Cardiac fibroblast (primary cell): ENCODE measurements at regions not wholly inside any gene's neighbourhood (a gene's known extent, or its start where the extent isn't known, plus 50 kb on each side); places are given as distances from the start of the nearest gene placed in this dataset.

Experiments
- DNase-seq, 2 donors: peaks; one replicate each; pipeline versions ENCODE4 v3.0.0 to v3.0.0-alpha.2; 2010; ENCODE audit warnings: low read depth in 2 of 2
- H3K4me3 ChIP-seq, 2 donors: replicated peaks in 1 of 2; 1 replicate in 1 of 2; 2 replicates in 1 of 2; pipeline ENCODE4 v1.5.1; 2011; ENCODE audit warnings: low read depth in 2 of 2, low read length in 2 of 2, mild to moderate bottlenecking in 2 of 2, moderate library complexity in 1 of 2
- TF ChIP-seq, protein P1 (sequence below): IDR thresholded peaks from one replicate; pipeline ENCODE4 v1.5.1; 2011; ENCODE audit warnings: low read depth, mild to moderate bottlenecking, low read length, inconsistent platforms

- H3K4me3 ChIP-seq = no peak overlapping the region
- DNase-seq = no peak
- TF ChIP-seq, protein P1, sequence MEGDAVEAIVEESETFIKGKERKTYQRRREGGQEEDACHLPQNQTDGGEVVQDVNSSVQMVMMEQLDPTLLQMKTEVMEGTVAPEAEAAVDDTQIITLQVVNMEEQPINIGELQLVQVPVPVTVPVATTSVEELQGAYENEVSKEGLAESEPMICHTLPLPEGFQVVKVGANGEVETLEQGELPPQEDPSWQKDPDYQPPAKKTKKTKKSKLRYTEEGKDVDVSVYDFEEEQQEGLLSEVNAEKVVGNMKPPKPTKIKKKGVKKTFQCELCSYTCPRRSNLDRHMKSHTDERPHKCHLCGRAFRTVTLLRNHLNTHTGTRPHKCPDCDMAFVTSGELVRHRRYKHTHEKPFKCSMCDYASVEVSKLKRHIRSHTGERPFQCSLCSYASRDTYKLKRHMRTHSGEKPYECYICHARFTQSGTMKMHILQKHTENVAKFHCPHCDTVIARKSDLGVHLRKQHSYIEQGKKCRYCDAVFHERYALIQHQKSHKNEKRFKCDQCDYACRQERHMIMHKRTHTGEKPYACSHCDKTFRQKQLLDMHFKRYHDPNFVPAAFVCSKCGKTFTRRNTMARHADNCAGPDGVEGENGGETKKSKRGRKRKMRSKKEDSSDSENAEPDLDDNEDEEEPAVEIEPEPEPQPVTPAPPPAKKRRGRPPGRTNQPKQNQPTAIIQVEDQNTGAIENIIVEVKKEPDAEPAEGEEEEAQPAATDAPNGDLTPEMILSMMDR = no peak
Observed at GRCh38 chr11:119979701-119980100, 158.2 kb downstream of the TRIM29 start.

DNA sequence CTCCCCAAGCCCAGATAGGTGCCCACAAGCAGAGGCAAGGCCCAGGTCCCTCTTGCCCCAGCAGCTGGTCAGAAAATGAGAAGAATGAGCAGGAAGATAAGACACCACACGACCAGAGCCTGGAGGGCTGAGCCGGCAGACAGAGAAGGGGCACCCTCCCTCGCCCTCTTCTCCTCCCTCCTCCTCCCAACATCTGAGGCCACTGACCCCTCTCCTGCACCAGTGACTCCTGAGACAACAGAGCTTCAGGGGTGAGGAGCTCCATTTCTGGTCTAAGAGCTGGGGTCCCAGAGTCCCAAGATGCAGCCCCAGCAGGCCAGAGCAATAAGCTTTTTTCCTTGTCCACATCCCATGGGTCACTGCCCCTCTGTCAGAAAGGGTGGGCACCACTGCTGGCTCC, 159.2 kb downstream of the TRIM29 start:
- no peak for DNase-seq
- TF ChIP-seq, protein P1 = no peak
- no peak overlapping the region for H3K4me3 ChIP-seq

- no peak overlapping the region for H3K4me3 ChIP-seq
- DNase-seq = no peak
- TF ChIP-seq, protein P1 = no peak
Observed at GRCh38 chr11:119977881-119978280, 160.0 kb downstream of the TRIM29 start.

GRCh38 chr11:119977561-119977860, 160.4 kb downstream of the TRIM29 start:
- H3K4me3 ChIP-seq = no peak overlapping the region
- TF ChIP-seq, protein P1 = no peak
- no peak for DNase-seq

DNA sequence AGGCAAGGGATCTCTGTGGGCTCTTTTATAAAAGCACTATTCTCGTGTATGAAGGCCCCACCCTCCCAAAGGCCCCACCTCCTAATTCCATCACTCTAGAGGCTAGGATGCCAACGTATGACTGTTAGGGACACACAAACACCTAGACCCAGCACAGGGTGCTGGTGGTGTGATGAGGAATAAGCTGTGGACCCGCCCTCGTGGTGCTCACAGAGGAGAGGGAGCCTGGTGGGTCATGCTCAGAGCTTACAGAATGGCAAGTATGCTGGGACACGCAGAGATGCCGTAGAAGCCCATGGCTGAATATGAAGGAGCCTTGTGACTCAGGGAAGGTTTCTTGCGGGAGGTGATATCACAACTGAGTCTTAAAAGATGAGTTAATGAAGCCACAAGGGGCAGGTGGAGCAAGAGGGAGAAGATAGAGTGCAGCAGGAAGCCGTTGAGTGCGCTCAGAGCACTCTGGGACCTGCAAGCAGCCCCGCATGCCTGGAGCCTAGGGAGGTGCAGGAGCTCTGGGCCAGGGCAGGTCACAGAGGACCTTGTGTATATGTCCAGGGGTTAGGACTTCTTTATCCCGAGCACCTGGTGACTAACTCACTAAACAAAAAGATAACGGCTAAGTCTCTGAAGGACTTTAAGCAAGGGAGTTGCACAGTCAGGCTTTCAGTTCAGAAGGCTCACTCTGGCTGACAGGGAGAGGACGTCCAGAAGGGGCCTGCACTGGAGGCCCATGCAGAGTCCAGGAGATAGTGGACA, 160.9 kb downstream of the TRIM29 start:
- DNase-seq = no peak
- TF ChIP-seq, protein P1 = no peak
- H3K4me3 ChIP-seq = no peak overlapping the region

- TF ChIP-seq, protein P1 = no peak
- no peak overlapping the region for H3K4me3 ChIP-seq
- DNase-seq = no peak
Observed at GRCh38 chr11:119975561-119976152, 162.3 kb downstream of the TRIM29 start.
